Caco-2 (cell line): ENCODE measurements at regions not wholly inside any gene's neighbourhood (a gene's known extent, or its start where the extent isn't known, plus 50 kb on each side); places are given as distances from the start of the nearest gene placed in this dataset.

ENCODE experiments used
- BruUV-seq: library from RNA; stranded (reverse); fragments of 400-500 nt; replicated peaks from 2 replicates; lab custom pipeline; 2021; lab: Mats Ljungman, UMichigan
- CTCF ChIA-PET: fragments of 300-600 bp; sonication (Branson Sonifier 250); formaldehyde crosslinking; loops from one replicate; lab custom pipeline; 2022; ENCODE audit warnings: antibody characterized with exemption; lab: Charles Lee
- POLR2A ChIA-PET: fragments of 300-600 bp; sonication (Branson Sonifier 250); formaldehyde crosslinking; loops from one replicate; lab custom pipeline; 2022; ENCODE audit warnings: antibody characterized with exemption; lab: Charles Lee
- DNase-seq, 2 experiments: peaks; one replicate each; pipeline versions ENCODE4 v3.0.0 to v3.0.0-alpha.2; 2020 to 2022
- H3K27me3 ChIP-seq: replicated peaks from 2 replicates; pipeline ENCODE4 v1.6.0; 2011; ENCODE audit warnings: low read length; ENCODE audit not compliant: control insufficient read depth, insufficient read depth
- H3K36me3 ChIP-seq: 2 replicates; pipeline ENCODE4 v1.5.1; 2011; ENCODE audit warnings: low read length; ENCODE audit not compliant: control insufficient read depth, insufficient read depth
- H3K4me1 ChIP-seq: fragments of 250-450 bp; sonication (Bioruptor Pico); 2 replicates; pipeline ENCODE4 v1.5.1; 2020; ENCODE audit warnings: mild to moderate bottlenecking
- H3K4me3 ChIP-seq: 2 replicates; pipeline ENCODE4 v1.5.1; 2011; ENCODE audit warnings: low read depth, mild to moderate bottlenecking, control low read depth, low read length
- H3K9me3 ChIP-seq: fragments of 250-450 bp; sonication (Bioruptor Pico); 2 replicates; pipeline ENCODE4 v1.5.1; 2020; ENCODE audit warnings: mild to moderate bottlenecking, moderate library complexity
- H3K27ac Mint-ChIP-seq: one replicate; pipeline ENCODE4 v1.8.0; 2022; ENCODE audit warnings: mixed read lengths; ENCODE audit not compliant: unreplicated experiment
- H3K27me3 Mint-ChIP-seq: one replicate; pipeline ENCODE4 v1.8.0; 2022; ENCODE audit warnings: mixed read lengths; ENCODE audit not compliant: insufficient read depth, unreplicated experiment
- H3K36me3 Mint-ChIP-seq: one replicate; pipeline ENCODE4 v1.8.0; 2022; ENCODE audit warnings: mild to moderate bottlenecking, mixed read lengths; ENCODE audit not compliant: insufficient read depth, unreplicated experiment
- H3K4me1 Mint-ChIP-seq: one replicate; pipeline ENCODE4 v1.8.0; 2022; ENCODE audit warnings: low read depth, mixed read lengths; ENCODE audit not compliant: unreplicated experiment
- H3K4me3 Mint-ChIP-seq: one replicate; pipeline ENCODE4 v1.8.0; 2022; ENCODE audit warnings: mild to moderate bottlenecking, moderate library complexity, mixed read lengths; ENCODE audit not compliant: unreplicated experiment
- H3K9me3 Mint-ChIP-seq: one replicate; pipeline ENCODE4 v1.8.0; 2022; ENCODE audit warnings: mixed read lengths; ENCODE audit not compliant: unreplicated experiment
- intact Hi-C: fragments of 100-400 bp; cut with micrococcal nuclease; formaldehyde crosslinking; loops from one replicate; pipeline ENCODE4 v1.10.0; 2022; ENCODE audit not compliant: unreplicated experiment
- TF ChIP-seq, protein P1 (sequence below), 2 experiments: fragments of 200-600 bp in 1 of 2; IDR thresholded peaks; 1 replicate in 1 of 2; 2 replicates in 1 of 2; pipeline versions ENCODE4 v1.5.1 to v1.8.0; 2011 to 2022; ENCODE audit warnings: antibody characterized with exemption in 1 of 2, control low read depth in 1 of 2, inconsistent platforms in 1 of 2, low read depth in 1 of 2, low read length in 1 of 2, mild to moderate bottlenecking in 1 of 2, moderate library complexity in 1 of 2; ENCODE audit not compliant: insufficient read depth in 1 of 2, severe bottlenecking in 1 of 2, unreplicated experiment in 1 of 2

GRCh38 chr6:44004625-44005506 is 122.4 kb downstream of the MRPL14 start:
- no peaks in the 10 kb centered on the region for H3K27me3 Mint-ChIP-seq

GRCh38 chr6:44004136-44004535 is 123.1 kb downstream of the MRPL14 start:
- H3K9me3 Mint-ChIP-seq = no peaks in the 10 kb centered on the region
- TF ChIP-seq, protein P1, sequence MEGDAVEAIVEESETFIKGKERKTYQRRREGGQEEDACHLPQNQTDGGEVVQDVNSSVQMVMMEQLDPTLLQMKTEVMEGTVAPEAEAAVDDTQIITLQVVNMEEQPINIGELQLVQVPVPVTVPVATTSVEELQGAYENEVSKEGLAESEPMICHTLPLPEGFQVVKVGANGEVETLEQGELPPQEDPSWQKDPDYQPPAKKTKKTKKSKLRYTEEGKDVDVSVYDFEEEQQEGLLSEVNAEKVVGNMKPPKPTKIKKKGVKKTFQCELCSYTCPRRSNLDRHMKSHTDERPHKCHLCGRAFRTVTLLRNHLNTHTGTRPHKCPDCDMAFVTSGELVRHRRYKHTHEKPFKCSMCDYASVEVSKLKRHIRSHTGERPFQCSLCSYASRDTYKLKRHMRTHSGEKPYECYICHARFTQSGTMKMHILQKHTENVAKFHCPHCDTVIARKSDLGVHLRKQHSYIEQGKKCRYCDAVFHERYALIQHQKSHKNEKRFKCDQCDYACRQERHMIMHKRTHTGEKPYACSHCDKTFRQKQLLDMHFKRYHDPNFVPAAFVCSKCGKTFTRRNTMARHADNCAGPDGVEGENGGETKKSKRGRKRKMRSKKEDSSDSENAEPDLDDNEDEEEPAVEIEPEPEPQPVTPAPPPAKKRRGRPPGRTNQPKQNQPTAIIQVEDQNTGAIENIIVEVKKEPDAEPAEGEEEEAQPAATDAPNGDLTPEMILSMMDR (IDR thresholded peaks at IDR 0.05; ENCODE audit: insufficient read depth in 1 of 2, low read depth in 1 of 2, low read length in 1 of 2, severe bottlenecking in 1 of 2, unreplicated experiment in 1 of 2) = no peak
- peak in 1 of 2 experiments; percentile 19 for DNase-seq
- POLR2A ChIA-PET = no interaction called here
- Histone ChIP-seq H3K27me3 (no peaks in the 10 kb centered on the region), H3K4me3 (no peak overlapping the region), H3K36me3 (no peaks in the 10 kb centered on the region), H3K9me3 (no peaks in the 10 kb centered on the region), H3K4me1 (peaks cover 21% of the 10 kb centered on the region)
- H3K27ac Mint-ChIP-seq = no peak overlapping the region
- H3K4me3 Mint-ChIP-seq = no peak overlapping the region
- BruUV-seq = no TSS peak
- no peaks in the 10 kb centered on the region for H3K4me1 Mint-ChIP-seq
- intact Hi-C loops = loop anchor here (5.0 kb wide), 1 partner anchor 232 kb away; the partner anchor contains the start of gene VEGFA
- CTCF ChIA-PET = interaction anchor here (0.9 kb wide), 1 partner anchor 70 kb away, joined by 3 read pairs; no protein-coding TSS in a partner anchor
- H3K27me3 Mint-ChIP-seq = no peaks in the 10 kb centered on the region
- H3K36me3 Mint-ChIP-seq = peaks cover 5% of the 10 kb centered on the region

More at GRCh38 chr6:44004625-44005506, 122.4 kb downstream of the MRPL14 start:
- no peaks in the 10 kb centered on the region for H3K27me3 ChIP-seq
- H3K9me3 Mint-ChIP-seq = no peaks in the 10 kb centered on the region
- no peaks in the 10 kb centered on the region for H3K9me3 ChIP-seq
- H3K4me1 Mint-ChIP-seq = no peaks in the 10 kb centered on the region
- BruUV-seq = no TSS peak
- ChIA-PET POLR2A (no interaction called here), CTCF (interaction anchor here (0.5 to 0.7 kb wide), 3 partner anchors 64 to 347 kb away, joined by 3 to 4 read pairs (median 3); no protein-coding TSS in a partner anchor)
- H3K27ac Mint-ChIP-seq = peak overlapping the region; percentile 64
- H3K36me3 ChIP-seq = no peaks in the 10 kb centered on the region
- H3K4me3 ChIP-seq = no peak overlapping the region
- peaks cover 21% of the 10 kb centered on the region for H3K4me1 ChIP-seq
- peak in 1 of 2 experiments; percentile 26 for DNase-seq
- H3K4me3 Mint-ChIP-seq = no peak overlapping the region
- peaks cover 5% of the 10 kb centered on the region for H3K36me3 Mint-ChIP-seq
- intact Hi-C loops = loop anchor here (5.0 kb wide), 2 partner anchors 37 to 233 kb away; partner anchors contain the start of gene VEGFA
- TF ChIP-seq, protein P1 (IDR thresholded peaks at IDR 0.05; ENCODE audit: insufficient read depth in 1 of 2, low read depth in 1 of 2, low read length in 1 of 2, severe bottlenecking in 1 of 2, unreplicated experiment in 1 of 2) = peak in 1 of 2 experiments; percentile 15

GRCh38 chr6:44003345-44004061 is 123.7 kb downstream of the MRPL14 start:
- Mint-ChIP-seq H3K27me3 (no peaks in the 10 kb centered on the region), H3K4me3 (peak overlapping the region; percentile 66), H3K36me3 (peaks cover 5% of the 10 kb centered on the region), H3K9me3 (no peaks in the 10 kb centered on the region), H3K27ac (no peak overlapping the region), H3K4me1 (no peaks in the 10 kb centered on the region)
- H3K4me3 ChIP-seq = peak overlapping the region; percentile 33; the same call in 1 of the 2 replicates
- H3K36me3 ChIP-seq = no peaks in the 10 kb centered on the region
- BruUV-seq = TSS peak; percentile 59
- H3K27me3 ChIP-seq = no peaks in the 10 kb centered on the region
- POLR2A ChIA-PET = no interaction called here
- intact Hi-C loops = loop anchor here (5.0 kb wide), 1 partner anchor 231 kb away; the partner anchor contains the start of gene VEGFA
- no peaks in the 10 kb centered on the region for H3K9me3 ChIP-seq
- H3K4me1 ChIP-seq = peaks cover 21% of the 10 kb centered on the region
- CTCF ChIA-PET = interaction anchor here (0.6 to 0.9 kb wide), 2 partner anchors 70 to 156 kb away, joined by 3 read pairs; no protein-coding TSS in a partner anchor
- TF ChIP-seq, protein P1 (IDR thresholded peaks at IDR 0.05; ENCODE audit: insufficient read depth in 1 of 2, low read depth in 1 of 2, low read length in 1 of 2, severe bottlenecking in 1 of 2, unreplicated experiment in 1 of 2) = no peak
- DNase-seq = peak; percentile 33 to 39
